ENCODE measurements at regions not wholly inside any gene's neighbourhood (a gene's known extent, or its start where the extent isn't known, plus 50 kb on each side); places are given as distances from the start of the nearest gene placed in this dataset.

GRCh38 chr2:47690132-47690531, 92.8 kb upstream of the MSH6 start:
- Histone ChIP-seq H2BK120ac (replicated peaks; ENCODE audit: low read depth, low read length) (no peak overlapping the region), H3K9ac (replicated peaks in 1 of 4; ENCODE audit: extremely low read depth in 1 of 4, low read depth in 3 of 4, low read length in 3 of 4) (no peak overlapping the region), H3K79me1 (ENCODE audit: low read depth, low read length) (no peaks in the 10 kb centered on the region), H3K27me3 (replicated peaks in 1 of 4; ENCODE audit: control insufficient read depth in 3 of 4, extremely low read depth in 1 of 4, insufficient read depth in 3 of 4, low read length in 3 of 4) (no peaks in the 10 kb centered on the region), H4K5ac (ENCODE audit: insufficient read length, low read depth, low read length) (no peak overlapping the region), H3K79me2 (ENCODE audit: control insufficient read depth in 1 of 2, insufficient read depth in 2 of 2, low read length in 2 of 2) (no peaks in the 10 kb centered on the region), H3K56ac (replicated peaks; ENCODE audit: insufficient read length, low read depth, low read length) (no peak overlapping the region), H3K4me2 (ENCODE audit: insufficient read depth in 1 of 2, low read depth in 2 of 2, low read length in 2 of 2) (no peak overlapping the region), H3K4me3 (ENCODE audit: extremely low read depth in 1 of 4, insufficient read depth in 2 of 4, low read depth in 3 of 4, low read length in 4 of 4) (no peak overlapping the region), H2AK5ac (ENCODE audit: low read depth, low read length) (no peak overlapping the region), H4K20me1 (replicated peaks in 1 of 2; ENCODE audit: control insufficient read depth in 1 of 2, insufficient read depth in 2 of 2, low read length in 2 of 2) (no peaks in the 10 kb centered on the region), H4K8ac (ENCODE audit: extremely low read depth, insufficient read depth, low read length) (no peak overlapping the region), H3K9me3 (ENCODE audit: insufficient read depth in 2 of 2, low read depth in 1 of 2, low read length in 1 of 2) (peaks cover 4 to 9% of the 10 kb centered on the region in 2 experiments; a peak in 2 of 4 replicates), H2BK5ac (ENCODE audit: low read depth, low read length) (no peak overlapping the region; the same call in 1 of the 2 replicates), H3K23ac (ENCODE audit: insufficient read length) (no peak overlapping the region), H4K91ac (replicated peaks; ENCODE audit: insufficient read length, low read length) (no peak overlapping the region), H3K23me2 (ENCODE audit: low read depth, low read length) (no peaks in the 10 kb centered on the region), H3K18ac (ENCODE audit: extremely low read depth, low read length) (no peak overlapping the region; the same call in none of the 2 replicates), H3K4me1 (replicated peaks in 1 of 4; ENCODE audit: control insufficient read depth in 3 of 4, insufficient read depth in 4 of 4, low read length in 3 of 4) (peaks cover 4 to 8% (median 4%) of the 10 kb centered on the region in 4 experiments), H2AFZ (ENCODE audit: low read length) (no peak overlapping the region), H2BK15ac (ENCODE audit: low read length) (0 out of 2 replicates have a peak overlapping the region, but pooled peaks have one; percentile 61), H3K27ac (ENCODE audit: low read depth, low read length) (no peak overlapping the region), H2BK12ac (ENCODE audit: low read depth, low read length) (peak overlapping the region; percentile 84; the same call in 1 of the 2 replicates), H3K14ac (ENCODE audit: insufficient read length) (no peak overlapping the region), H3K4ac (replicated peaks; ENCODE audit: insufficient read length, low read depth, low read length) (no peak overlapping the region), H2BK20ac (ENCODE audit: low read length) (no peak overlapping the region; the same call in 1 of the 2 replicates), H3K36me3 (ENCODE audit: control insufficient read depth in 2 of 4, insufficient read depth in 4 of 4, low read length in 3 of 4) (no peaks in the 10 kb centered on the region)
- 98% methylated on average over 2 of the region's 2 CpGs; no CpG with 5 or more reads in 1 of the 2 experiments for WGBS, 2 experiments (ENCODE audit: extremely low coverage in 1 of 2, insufficient coverage in 1 of 2, insufficient read length in 1 of 2, insufficient replicate concordance in 2 of 2, low coverage in 1 of 2, low lambda C conversion rate in 2 of 2, missing lambda C conversion rate in 1 of 2)
- DNase-seq (ENCODE audit: low read depth in 1 of 2, low spot score in 2 of 2) (no peak), FAIRE-seq (no peak)
- POLR2A ChIA-PET (ENCODE audit: partially characterized antibody) = no interaction called here
- CTCF ChIA-PET (ENCODE audit: partially characterized antibody) = interaction anchor here (0.6 to 1.2 kb wide), 2 partner anchors 12 to 111 kb away, joined by 3 read pairs; no protein-coding TSS in a partner anchor
- TF ChIP-seq SRF (IDR thresholded peaks at IDR 0.05; ENCODE audit: low read depth, low read length) (no peak), CEBPB (IDR thresholded peaks at IDR 0.05; ENCODE audit: low read depth, low read length) (no peak), HDAC2 (IDR thresholded peaks at IDR 0.05; ENCODE audit: borderline replicate concordance in 1 of 2, low read depth in 2 of 2, low read length in 2 of 2) (no peak), ATF3 (IDR thresholded peaks at IDR 0.05; ENCODE audit: insufficient read depth, low read depth, low read length) (no peak), CHD1 (IDR thresholded peaks at IDR 0.05; ENCODE audit: low read depth, low read length) (no peak), SIRT6 (IDR thresholded peaks at IDR 0.05; ENCODE audit: low read length) (no peak), POLR2AphosphoS5 (IDR thresholded peaks at IDR 0.05; ENCODE audit: low read depth, low read length) (no peak), POLR2A (IDR thresholded peaks at IDR 0.05; ENCODE audit: control extremely low read depth in 1 of 2, low read depth in 2 of 2, low read length in 2 of 2) (no peak), ASH2L (IDR thresholded peaks at IDR 0.05; ENCODE audit: low read length) (no peak), JUND (IDR thresholded peaks at IDR 0.05; ENCODE audit: low read length) (no peak), USF2 (IDR thresholded peaks at IDR 0.05; ENCODE audit: low read length) (no peak), GTF2F1 (IDR thresholded peaks at IDR 0.05; ENCODE audit: borderline replicate concordance, low read depth, low read length) (no peak), MAFK (IDR thresholded peaks at IDR 0.05; ENCODE audit: low read depth, low read length) (no peak), SAP30 (IDR thresholded peaks at IDR 0.05; ENCODE audit: insufficient read depth, insufficient replicate concordance, low read length) (no peak)

Measured in H1 (cell line).